Activated CD8-positive, alpha-beta T cell treated with anti-CD3 and anti-CD28 coated beads for 36 hours (primary cell): ENCODE measurements at regions not wholly inside any gene's neighbourhood (a gene's known extent, or its start where the extent isn't known, plus 50 kb on each side); places are given as distances from the start of the nearest gene placed in this dataset.

Experiments
- ATAC-seq: fragments of 200-7000 bp; cut with Tn5 transposase; one replicate; pipeline ENCODE4 v1.10.0; 2021; ENCODE audit warnings: mild to moderate bottlenecking, moderate library complexity
- CTCF ChIA-PET: fragments of 350-600 bp; sonication (Branson Sonifier 250); formaldehyde crosslinking; loops from one replicate; lab custom pipeline; 2021; ENCODE audit warnings: antibody characterized with exemption; lab: Charles Lee
- POLR2A ChIA-PET: fragments of 350-600 bp; sonication (Branson Sonifier 250); formaldehyde crosslinking; loops from one replicate; lab custom pipeline; 2021; ENCODE audit warnings: antibody characterized with exemption; lab: Charles Lee
- DNase-seq: peaks from one replicate; pipeline ENCODE4 v3.0.0-alpha.2; 2020
- H3K27ac Mint-ChIP-seq: one replicate; pipeline ENCODE4 v1.8.0; 2021; ENCODE audit warnings: mild to moderate bottlenecking, mixed read lengths
- H3K27me3 Mint-ChIP-seq: one replicate; pipeline ENCODE4 v1.8.0; 2021; ENCODE audit warnings: mixed read lengths
- H3K36me3 Mint-ChIP-seq: one replicate; pipeline ENCODE4 v1.8.0; 2021; ENCODE audit warnings: low read depth, mixed read lengths
- H3K4me1 Mint-ChIP-seq: one replicate; pipeline ENCODE4 v1.8.0; 2021; ENCODE audit warnings: low read depth, mixed read lengths
- H3K4me3 Mint-ChIP-seq: one replicate; pipeline ENCODE4 v1.8.0; 2021; ENCODE audit warnings: mild to moderate bottlenecking, moderate library complexity, mixed read lengths
- H3K9me3 Mint-ChIP-seq: one replicate; pipeline ENCODE4 v1.8.0; 2021; ENCODE audit warnings: mixed read lengths
- intact Hi-C: fragments of 100-400 bp; cut with micrococcal nuclease; formaldehyde crosslinking; loops from one replicate; pipeline ENCODE4 v1.10.0; 2022
- TF ChIP-seq, protein P1 (sequence below): fragments of 200-600 bp; IDR thresholded peaks from one replicate; pipeline ENCODE4 v1.8.0; 2022; ENCODE audit warnings: antibody characterized with exemption, mild to moderate bottlenecking

- intact Hi-C loops: no loop called here
- no peaks in the 10 kb centered on the region for H3K36me3 Mint-ChIP-seq
- TF ChIP-seq, protein P1, sequence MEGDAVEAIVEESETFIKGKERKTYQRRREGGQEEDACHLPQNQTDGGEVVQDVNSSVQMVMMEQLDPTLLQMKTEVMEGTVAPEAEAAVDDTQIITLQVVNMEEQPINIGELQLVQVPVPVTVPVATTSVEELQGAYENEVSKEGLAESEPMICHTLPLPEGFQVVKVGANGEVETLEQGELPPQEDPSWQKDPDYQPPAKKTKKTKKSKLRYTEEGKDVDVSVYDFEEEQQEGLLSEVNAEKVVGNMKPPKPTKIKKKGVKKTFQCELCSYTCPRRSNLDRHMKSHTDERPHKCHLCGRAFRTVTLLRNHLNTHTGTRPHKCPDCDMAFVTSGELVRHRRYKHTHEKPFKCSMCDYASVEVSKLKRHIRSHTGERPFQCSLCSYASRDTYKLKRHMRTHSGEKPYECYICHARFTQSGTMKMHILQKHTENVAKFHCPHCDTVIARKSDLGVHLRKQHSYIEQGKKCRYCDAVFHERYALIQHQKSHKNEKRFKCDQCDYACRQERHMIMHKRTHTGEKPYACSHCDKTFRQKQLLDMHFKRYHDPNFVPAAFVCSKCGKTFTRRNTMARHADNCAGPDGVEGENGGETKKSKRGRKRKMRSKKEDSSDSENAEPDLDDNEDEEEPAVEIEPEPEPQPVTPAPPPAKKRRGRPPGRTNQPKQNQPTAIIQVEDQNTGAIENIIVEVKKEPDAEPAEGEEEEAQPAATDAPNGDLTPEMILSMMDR: no peak
- no peak overlapping the region for H3K27ac Mint-ChIP-seq
- H3K4me3 Mint-ChIP-seq: no peak overlapping the region
- H3K9me3 Mint-ChIP-seq: peaks cover 2% of the 10 kb centered on the region
- ChIA-PET CTCF (no interaction called here), POLR2A (no interaction called here)
- DNase-seq: no peak
- H3K4me1 Mint-ChIP-seq: no peaks in the 10 kb centered on the region
- no peaks in the 10 kb centered on the region for H3K27me3 Mint-ChIP-seq
- no peak for ATAC-seq
Measured at GRCh38 chr6:83792846-83793245, 60.3 kb upstream of the RIPPLY2 start.

DNA sequence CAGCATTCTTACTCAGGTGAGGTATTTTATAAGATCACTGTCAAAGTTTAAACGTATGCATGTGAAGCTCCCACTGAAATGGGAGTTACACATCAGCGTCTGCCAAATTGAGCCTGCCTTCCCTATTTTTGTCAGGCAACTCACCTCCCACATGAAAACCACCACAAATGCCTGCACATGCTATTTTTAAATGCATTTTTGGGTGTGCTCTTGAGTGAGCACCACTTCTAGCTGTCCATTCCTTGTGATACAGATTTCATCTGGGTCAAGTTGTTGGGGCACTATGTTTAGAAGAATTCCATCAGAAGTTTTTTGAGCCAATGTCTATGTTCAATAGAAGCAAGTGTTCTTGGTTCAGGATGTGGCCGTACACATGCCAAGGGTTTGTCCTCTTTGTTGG, 71.7 kb upstream of the RIPPLY2 start:
- TF ChIP-seq, protein P1: no peak
- ChIA-PET CTCF (no interaction called here), POLR2A (interaction anchor here (0.6 kb wide), 1 partner anchor 75 kb away, joined by 5 read pairs; no protein-coding TSS in a partner anchor)
- H3K36me3 Mint-ChIP-seq: no peaks in the 10 kb centered on the region
- no peak for DNase-seq
- no peak overlapping the region for H3K27ac Mint-ChIP-seq
- intact Hi-C loops: no loop called here
- no peaks in the 10 kb centered on the region for H3K4me1 Mint-ChIP-seq
- H3K9me3 Mint-ChIP-seq: no peaks in the 10 kb centered on the region
- H3K4me3 Mint-ChIP-seq: no peak overlapping the region
- ATAC-seq: no peak
- H3K27me3 Mint-ChIP-seq: no peaks in the 10 kb centered on the region

DNA sequence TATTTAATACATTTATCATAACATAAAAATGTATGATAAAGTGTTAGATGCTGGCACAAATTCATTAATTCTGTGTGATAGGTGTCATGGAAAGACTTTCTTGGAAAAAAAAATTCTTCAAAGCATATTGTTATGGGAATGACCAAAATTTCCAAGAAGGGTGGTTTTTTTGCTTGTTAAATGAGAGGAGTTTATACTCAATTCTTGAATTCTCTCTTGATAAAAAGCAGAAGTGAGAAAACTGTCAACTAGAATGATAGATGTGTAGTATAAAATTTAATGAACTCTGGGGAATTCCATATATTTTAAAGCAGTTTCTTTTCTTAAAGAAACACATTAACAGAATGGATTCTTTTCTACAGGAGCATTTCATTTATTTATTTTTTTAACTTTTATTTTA, 62.0 kb upstream of the SNAP91 start:
- intact Hi-C loops: no loop called here
- TF ChIP-seq, protein P1: no peak

DNA sequence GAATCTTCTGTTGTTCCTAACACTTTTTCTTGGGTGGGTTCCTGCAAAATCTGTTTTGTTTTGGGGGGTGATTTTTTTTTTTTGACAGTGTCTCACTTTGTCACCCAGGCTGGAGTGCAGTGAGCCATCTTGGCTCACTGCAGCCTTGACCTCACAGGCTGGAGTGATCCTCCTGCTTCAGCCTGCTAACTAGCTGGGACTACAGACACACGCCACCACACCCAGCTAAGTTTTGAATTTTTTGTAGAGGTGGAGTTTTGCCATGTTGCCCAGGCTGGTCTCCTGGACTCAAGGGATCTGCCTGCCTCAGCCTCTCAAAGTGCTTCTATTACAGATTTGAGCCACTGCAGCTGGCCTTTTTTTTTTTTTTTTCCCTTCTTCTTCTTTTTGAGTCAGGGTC, 60.5 kb upstream of the SNAP91 start:
- ChIA-PET POLR2A (no interaction called here), CTCF (no interaction called here)
- Mint-ChIP-seq H3K27me3 (peaks cover 1% of the 10 kb centered on the region), H3K27ac (no peak overlapping the region), H3K4me1 (no peaks in the 10 kb centered on the region), H3K36me3 (no peaks in the 10 kb centered on the region), H3K9me3 (peaks cover 5% of the 10 kb centered on the region), H3K4me3 (no peak overlapping the region)
- ATAC-seq: no peak
- TF ChIP-seq, protein P1: no peak
- no peak for DNase-seq
- intact Hi-C loops: no loop called here

More for the DNA sequence above, 62.0 kb upstream of the SNAP91 start:
- no peak for DNase-seq
- Mint-ChIP-seq H3K4me1 (no peaks in the 10 kb centered on the region), H3K36me3 (no peaks in the 10 kb centered on the region), H3K27ac (no peak overlapping the region), H3K27me3 (no peaks in the 10 kb centered on the region), H3K4me3 (no peak overlapping the region), H3K9me3 (peaks cover 5% of the 10 kb centered on the region)
- ATAC-seq: no peak
- POLR2A ChIA-PET: no interaction called here
- CTCF ChIA-PET: no interaction called here

DNA sequence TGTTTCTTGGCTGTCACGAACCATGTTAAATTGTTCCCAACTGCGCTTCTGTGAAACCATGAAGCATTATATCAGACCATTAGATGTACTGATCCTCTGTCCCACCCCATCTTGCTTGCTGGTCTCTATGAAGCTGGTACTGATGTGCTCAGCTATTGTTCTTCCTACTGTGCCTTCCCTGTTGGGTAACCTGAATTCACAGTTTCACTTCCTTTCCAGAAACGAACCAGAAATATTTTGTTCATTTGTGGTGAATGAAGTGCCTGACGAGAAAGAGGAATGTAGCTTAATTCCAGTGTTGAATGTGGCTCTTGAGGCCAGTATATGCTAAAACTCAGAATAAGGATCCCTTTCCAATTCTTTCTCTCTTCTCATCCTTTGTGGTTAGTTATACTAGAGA, 58.1 kb upstream of the SNAP91 start:
- peaks cover 1% of the 10 kb centered on the region for H3K27me3 Mint-ChIP-seq
- TF ChIP-seq, protein P1: no peak

More for the DNA sequence above, 58.1 kb upstream of the SNAP91 start:
- Mint-ChIP-seq H3K4me3 (no peak overlapping the region), H3K36me3 (no peaks in the 10 kb centered on the region), H3K27ac (no peak overlapping the region), H3K4me1 (no peaks in the 10 kb centered on the region), H3K9me3 (no peaks in the 10 kb centered on the region)
- POLR2A ChIA-PET: no interaction called here
- ATAC-seq: no peak
- DNase-seq: no peak
- intact Hi-C loops: no loop called here
- CTCF ChIA-PET: no interaction called here
